ENCODE measurements at regions not wholly inside any gene's neighbourhood (a gene's known extent, or its start where the extent isn't known, plus 50 kb on each side); places are given as distances from the start of the nearest gene placed in this dataset.

GRCh38 chr3:110895054-110895453 is 176.6 kb upstream of the NECTIN3 start:
- no peak for FAIRE-seq
- TF ChIP-seq HDAC6 (IDR thresholded peaks at IDR 0.05; ENCODE audit: low read depth, low read length) (no peak), ZBTB1 (CRISPR knock-in tag; IDR thresholded peaks at IDR 0.05; ENCODE audit: borderline replicate concordance, low read depth) (no peak)
- intact Hi-C loops (cut with micrococcal nuclease) (no loop called here), in situ Hi-C loops (cut with MboI) (no loop called here)
- BruUV-seq (replicated peaks) = no TSS peak
- H3K27ac ChIP-seq (ENCODE audit: extremely low read depth, low read depth, low read length) = no peak overlapping the region
- DNase-seq (ENCODE audit: extremely low read depth in 1 of 4, low spot score in 3 of 4) = no peak
- ChIA-PET CTCF (ENCODE audit: low intra/inter-chr PET ratio) (no interaction called here), POLR2A (no interaction called here)
- no peaks in the 10 kb centered on the region for H3K9me3 ChIP-seq (replicated peaks; ENCODE audit: control insufficient read depth, insufficient read depth, low read depth, low read length)
- no peaks in the 10 kb centered on the region for H3K79me2 ChIP-seq (ENCODE audit: control insufficient read depth, insufficient read depth, low read length)
- no peaks in the 10 kb centered on the region for H3K27me3 ChIP-seq (ENCODE audit: control insufficient read depth in 2 of 2, insufficient read depth in 2 of 2, low read length in 2 of 2)
- 0% methylated on average over 1 of the region's 1 CpG for WGBS (ENCODE audit: insufficient coverage, low coverage, missing lambda C conversion rate)
- H3K9ac ChIP-seq (ENCODE audit: insufficient read depth in 1 of 2, low read depth in 2 of 2, low read length in 2 of 2) = no peak overlapping the region
- H2AFZ ChIP-seq (ENCODE audit: low read depth, low read length) = no peak overlapping the region
- no peaks in the 10 kb centered on the region for H4K20me1 ChIP-seq (replicated peaks; ENCODE audit: control insufficient read depth, insufficient read depth, low read length)
- no peak for ATAC-seq
- no peaks in the 10 kb centered on the region for H3K36me3 ChIP-seq (ENCODE audit: control insufficient read depth, insufficient read depth, low read length)
- no peak overlapping the region for H3K4me3 ChIP-seq
- no peak overlapping the region for H3K4me2 ChIP-seq (ENCODE audit: insufficient read depth, low read length)
- H3K9me1 ChIP-seq (ENCODE audit: control insufficient read depth, insufficient read depth, low read length) = no peaks in the 10 kb centered on the region
- H3K4me1 ChIP-seq (replicated peaks in 1 of 2; ENCODE audit: control insufficient read depth in 2 of 2, insufficient read depth in 2 of 2, low read length in 2 of 2) = no peaks in the 10 kb centered on the region

DNA sequence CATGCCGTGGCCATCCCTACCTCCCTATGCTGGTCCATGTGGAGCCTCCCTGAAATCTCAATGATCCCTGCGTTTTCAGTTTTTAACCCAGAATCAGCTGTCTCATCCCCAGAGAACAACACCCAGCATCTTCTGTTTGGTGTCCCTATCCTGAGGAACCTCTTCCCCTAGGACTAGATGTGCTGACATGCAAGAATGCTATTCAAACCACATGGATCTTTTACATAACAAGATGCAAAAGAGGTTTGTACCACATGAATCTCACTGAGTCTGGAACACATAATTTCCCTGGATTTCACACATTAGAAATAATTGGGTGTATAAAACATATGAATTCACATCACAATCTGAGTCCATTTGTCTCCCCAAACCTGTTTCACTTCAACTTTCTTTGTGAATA is 174.6 kb upstream of the NECTIN3 start:
- CTCF ChIA-PET (ENCODE audit: low intra/inter-chr PET ratio) = no interaction called here
- Histone ChIP-seq H3K9me1 (ENCODE audit: control insufficient read depth, insufficient read depth, low read length) (no peaks in the 10 kb centered on the region), H3K9ac (ENCODE audit: insufficient read depth in 1 of 2, low read depth in 2 of 2, low read length in 2 of 2) (no peak overlapping the region), H3K4me1 (replicated peaks in 1 of 2; ENCODE audit: control insufficient read depth in 2 of 2, insufficient read depth in 2 of 2, low read length in 2 of 2) (no peaks in the 10 kb centered on the region), H3K36me3 (ENCODE audit: control insufficient read depth, insufficient read depth, low read length) (no peaks in the 10 kb centered on the region), H3K9me3 (replicated peaks; ENCODE audit: control insufficient read depth, insufficient read depth, low read depth, low read length) (no peaks in the 10 kb centered on the region), H3K4me2 (ENCODE audit: insufficient read depth, low read length) (no peak overlapping the region), H2AFZ (ENCODE audit: low read depth, low read length) (no peak overlapping the region), H4K20me1 (replicated peaks; ENCODE audit: control insufficient read depth, insufficient read depth, low read length) (no peaks in the 10 kb centered on the region), H3K79me2 (ENCODE audit: control insufficient read depth, insufficient read depth, low read length) (no peaks in the 10 kb centered on the region), H3K4me3 (no peak overlapping the region), H3K27ac (ENCODE audit: extremely low read depth, low read depth, low read length) (no peak overlapping the region), H3K27me3 (ENCODE audit: control insufficient read depth in 2 of 2, insufficient read depth in 2 of 2, low read length in 2 of 2) (no peaks in the 10 kb centered on the region)
- no peak for TF ChIP-seq USF2 (CRISPR knock-in tag; IDR thresholded peaks at IDR 0.05)
- in situ Hi-C loops (cut with MboI) (no loop called here), intact Hi-C loops (cut with micrococcal nuclease) (no loop called here)
- no peak for DNase-seq (ENCODE audit: extremely low read depth in 1 of 4, low spot score in 3 of 4)
- ATAC-seq = no peak
- POLR2A ChIA-PET = interaction anchor here (1.1 kb wide), 1 partner anchor 14 kb away, joined by 4 read pairs; no protein-coding TSS in a partner anchor
- FAIRE-seq = no peak
- WGBS (ENCODE audit: insufficient coverage, low coverage, missing lambda C conversion rate) = 6% methylated on average over 2 of the region's 2 CpGs
- no TSS peak for BruUV-seq (replicated peaks)

All from K562 (cell line).